ENCODE measurements at regions not wholly inside any gene's neighbourhood (a gene's known extent, or its start where the extent isn't known, plus 50 kb on each side); places are given as distances from the start of the nearest gene placed in this dataset.
A peak's percentile ranks its signal among the peaks of the same experiment; 100 is the strongest.

- Histone ChIP-seq H2AFZ (ENCODE audit: low read length) (no peak overlapping the region), H3K9me2 (replicated peaks; ENCODE audit: insufficient read depth, low read length) (no peaks in the 10 kb centered on the region), H3K9me3 (ENCODE audit: low read length) (no peaks in the 10 kb centered on the region), H4K20me1 (ENCODE audit: insufficient read depth, low read depth, low read length) (0 out of 2 replicates have a peak, but pooled peaks cover 3% of the 10 kb centered on the region), H3K79me2 (ENCODE audit: low read length) (no peaks in the 10 kb centered on the region), H3K9ac (ENCODE audit: low read length) (no peak overlapping the region), H3K4me1 (ENCODE audit: low read length) (peaks cover 8% of the 10 kb centered on the region; the same call in 1 of the 2 replicates), H3K36me3 (ENCODE audit: insufficient read depth, low read length) (no peaks in the 10 kb centered on the region), H3K4me2 (ENCODE audit: low read depth, low read length, poor library complexity, severe bottlenecking) (no peak overlapping the region), H3K4me3 (ENCODE audit: low read length) (no peak overlapping the region), H3K27me3 (ENCODE audit: low read length) (no peaks in the 10 kb centered on the region), H3K27ac (ENCODE audit: low read length) (no peak overlapping the region)
- DNase-seq, result no peak
Observed at GRCh38 chr2:9141706-9142460, 64.7 kb upstream of the ASAP2 start.

GRCh38 chr2:9141091-9141667, 65.4 kb upstream of the ASAP2 start:
- H3K27me3 ChIP-seq (ENCODE audit: low read length), result no peaks in the 10 kb centered on the region
- H4K20me1 ChIP-seq (ENCODE audit: insufficient read depth, low read depth, low read length), result 0 out of 2 replicates have a peak, but pooled peaks cover 3% of the 10 kb centered on the region
- no peaks in the 10 kb centered on the region for H3K9me3 ChIP-seq (ENCODE audit: low read length)
- peaks cover 8% of the 10 kb centered on the region; the same call in 1 of the 2 replicates for H3K4me1 ChIP-seq (ENCODE audit: low read length)
- H3K9ac ChIP-seq (ENCODE audit: low read length), result no peak overlapping the region
- no peaks in the 10 kb centered on the region for H3K79me2 ChIP-seq (ENCODE audit: low read length)
- H3K9me2 ChIP-seq (replicated peaks; ENCODE audit: insufficient read depth, low read length), result no peaks in the 10 kb centered on the region
- H3K27ac ChIP-seq (ENCODE audit: low read length), result no peak overlapping the region
- no peak overlapping the region for H3K4me2 ChIP-seq (ENCODE audit: low read depth, low read length, poor library complexity, severe bottlenecking)
- no peaks in the 10 kb centered on the region for H3K36me3 ChIP-seq (ENCODE audit: insufficient read depth, low read length)
- no peak overlapping the region for H3K4me3 ChIP-seq (ENCODE audit: low read length)
- no peak for DNase-seq
- H2AFZ ChIP-seq (ENCODE audit: low read length), result no peak overlapping the region

GRCh38 chr2:9140645-9141044, 66.0 kb upstream of the ASAP2 start:
- peak; percentile 50 for DNase-seq
- Histone ChIP-seq H3K79me2 (ENCODE audit: low read length) (no peaks in the 10 kb centered on the region), H3K4me2 (ENCODE audit: low read depth, low read length, poor library complexity, severe bottlenecking) (no peak overlapping the region), H2AFZ (ENCODE audit: low read length) (no peak overlapping the region), H3K9me2 (replicated peaks; ENCODE audit: insufficient read depth, low read length) (no peaks in the 10 kb centered on the region), H3K27me3 (ENCODE audit: low read length) (no peaks in the 10 kb centered on the region), H3K36me3 (ENCODE audit: insufficient read depth, low read length) (no peaks in the 10 kb centered on the region), H3K9ac (ENCODE audit: low read length) (no peak overlapping the region), H3K4me3 (ENCODE audit: low read length) (no peak overlapping the region), H3K9me3 (ENCODE audit: low read length) (no peaks in the 10 kb centered on the region), H3K27ac (ENCODE audit: low read length) (no peak overlapping the region), H4K20me1 (ENCODE audit: insufficient read depth, low read depth, low read length) (0 out of 2 replicates have a peak, but pooled peaks cover 3% of the 10 kb centered on the region), H3K4me1 (ENCODE audit: low read length) (peaks cover 8% of the 10 kb centered on the region; the same call in 1 of the 2 replicates)

- DNase-seq, result peak; percentile 84
- no peak overlapping the region for H3K9ac ChIP-seq (ENCODE audit: low read length)
- H3K4me2 ChIP-seq (ENCODE audit: low read depth, low read length, poor library complexity, severe bottlenecking), result no peak overlapping the region
- H3K27ac ChIP-seq (ENCODE audit: low read length), result no peak overlapping the region
- H3K4me1 ChIP-seq (ENCODE audit: low read length), result peaks cover 8% of the 10 kb centered on the region; the same call in 1 of the 2 replicates
- no peaks in the 10 kb centered on the region for H3K9me2 ChIP-seq (replicated peaks; ENCODE audit: insufficient read depth, low read length)
- 0 out of 2 replicates have a peak, but pooled peaks cover 3% of the 10 kb centered on the region for H4K20me1 ChIP-seq (ENCODE audit: insufficient read depth, low read depth, low read length)
- H3K79me2 ChIP-seq (ENCODE audit: low read length), result no peaks in the 10 kb centered on the region
- no peaks in the 10 kb centered on the region for H3K9me3 ChIP-seq (ENCODE audit: low read length)
- no peak overlapping the region for H3K4me3 ChIP-seq (ENCODE audit: low read length)
- no peak overlapping the region for H2AFZ ChIP-seq (ENCODE audit: low read length)
- H3K27me3 ChIP-seq (ENCODE audit: low read length), result no peaks in the 10 kb centered on the region
- no peaks in the 10 kb centered on the region for H3K36me3 ChIP-seq (ENCODE audit: insufficient read depth, low read length)
Observed at GRCh38 chr2:9139491-9140443, 66.8 kb upstream of the ASAP2 start.

GRCh38 chr2:9137379-9138150, 69.0 kb upstream of the ASAP2 start:
- H3K36me3 ChIP-seq (ENCODE audit: insufficient read depth, low read length), result no peaks in the 10 kb centered on the region
- no peak for DNase-seq
- no peak overlapping the region for H3K4me3 ChIP-seq (ENCODE audit: low read length)
- no peak overlapping the region for H3K9ac ChIP-seq (ENCODE audit: low read length)
- no peak overlapping the region for H3K4me2 ChIP-seq (ENCODE audit: low read depth, low read length, poor library complexity, severe bottlenecking)
- H3K27ac ChIP-seq (ENCODE audit: low read length), result no peak overlapping the region
- H3K9me2 ChIP-seq (replicated peaks; ENCODE audit: insufficient read depth, low read length), result no peaks in the 10 kb centered on the region
- H4K20me1 ChIP-seq (ENCODE audit: insufficient read depth, low read depth, low read length), result 0 out of 2 replicates have a peak, but pooled peaks cover 3% of the 10 kb centered on the region
- H3K27me3 ChIP-seq (ENCODE audit: low read length), result no peaks in the 10 kb centered on the region
- H3K79me2 ChIP-seq (ENCODE audit: low read length), result no peaks in the 10 kb centered on the region
- H3K9me3 ChIP-seq (ENCODE audit: low read length), result no peaks in the 10 kb centered on the region
- H2AFZ ChIP-seq (ENCODE audit: low read length), result no peak overlapping the region
- peaks cover 5% of the 10 kb centered on the region; the same call in 1 of the 2 replicates for H3K4me1 ChIP-seq (ENCODE audit: low read length)

GRCh38 chr2:9135822-9136558, 70.6 kb upstream of the ASAP2 start:
- Histone ChIP-seq H3K9me3 (ENCODE audit: low read length) (no peaks in the 10 kb centered on the region), H3K36me3 (ENCODE audit: insufficient read depth, low read length) (no peaks in the 10 kb centered on the region), H3K27ac (ENCODE audit: low read length) (no peak overlapping the region), H3K4me1 (ENCODE audit: low read length) (peaks cover 5% of the 10 kb centered on the region; the same call in 1 of the 2 replicates), H3K9ac (ENCODE audit: low read length) (no peak overlapping the region), H3K9me2 (replicated peaks; ENCODE audit: insufficient read depth, low read length) (no peaks in the 10 kb centered on the region), H3K4me2 (ENCODE audit: low read depth, low read length, poor library complexity, severe bottlenecking) (no peak overlapping the region), H3K79me2 (ENCODE audit: low read length) (no peaks in the 10 kb centered on the region), H3K27me3 (ENCODE audit: low read length) (no peaks in the 10 kb centered on the region), H2AFZ (ENCODE audit: low read length) (no peak overlapping the region), H3K4me3 (ENCODE audit: low read length) (no peak overlapping the region), H4K20me1 (ENCODE audit: insufficient read depth, low read depth, low read length) (0 out of 2 replicates have a peak, but pooled peaks cover 3% of the 10 kb centered on the region)
- no peak for DNase-seq

GRCh38 chr2:9127316-9127715, 79.3 kb upstream of the ASAP2 start:
- H3K27ac ChIP-seq (ENCODE audit: low read length), result no peak overlapping the region
- H3K79me2 ChIP-seq (ENCODE audit: low read length), result no peaks in the 10 kb centered on the region
- H3K9ac ChIP-seq (ENCODE audit: low read length), result no peak overlapping the region
- H3K4me2 ChIP-seq (ENCODE audit: low read depth, low read length, poor library complexity, severe bottlenecking), result no peak overlapping the region
- no peaks in the 10 kb centered on the region for H3K4me1 ChIP-seq (ENCODE audit: low read length)
- no peaks in the 10 kb centered on the region for H4K20me1 ChIP-seq (ENCODE audit: insufficient read depth, low read depth, low read length)
- H3K36me3 ChIP-seq (ENCODE audit: insufficient read depth, low read length), result no peaks in the 10 kb centered on the region
- H3K4me3 ChIP-seq (ENCODE audit: low read length), result no peak overlapping the region
- H3K9me3 ChIP-seq (ENCODE audit: low read length), result no peaks in the 10 kb centered on the region; the same call in 1 of the 2 replicates
- H3K9me2 ChIP-seq (replicated peaks; ENCODE audit: insufficient read depth, low read length), result no peaks in the 10 kb centered on the region
- no peak for DNase-seq
- no peak overlapping the region for H2AFZ ChIP-seq (ENCODE audit: low read length)
- H3K27me3 ChIP-seq (ENCODE audit: low read length), result no peaks in the 10 kb centered on the region
